IPS DF 4.7 (cell line): ENCODE measurements at regions not wholly inside any gene's neighbourhood (a gene's known extent, or its start where the extent isn't known, plus 50 kb on each side); places are given as distances from the start of the nearest gene placed in this dataset.

Experiments
- DNase-seq: peaks from one replicate; pipeline ENCODE4 v3.0.0-alpha.2; 2013; ENCODE audit warnings: low spot score; ENCODE audit errors: extremely low read depth

- no peak for DNase-seq
Observed at GRCh38 chr4:153938994-153939393, 150.1 kb upstream of the SFRP2 start.

- DNase-seq, result no peak
Observed at GRCh38 chr4:153937289-153937688, 148.4 kb upstream of the SFRP2 start.

GRCh38 chr4:153936121-153936520 lies 147.2 kb upstream of the SFRP2 start:
- no peak for DNase-seq

DNA sequence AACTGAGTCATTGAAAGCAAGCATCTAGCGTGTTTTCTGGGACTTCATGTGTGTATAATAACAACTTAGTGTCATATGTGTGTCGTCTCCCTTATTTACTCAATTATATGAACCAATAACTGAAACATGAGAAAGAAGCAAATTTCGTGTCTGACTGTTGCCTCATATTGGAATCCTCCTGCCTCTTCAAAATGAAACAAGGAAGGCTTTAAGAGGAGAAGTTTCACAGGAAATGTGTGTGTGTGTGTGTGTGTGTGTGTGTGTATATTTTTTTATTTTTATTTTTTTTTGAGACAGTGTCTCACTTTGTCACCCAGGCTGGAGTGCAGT lies 145.8 kb upstream of the SFRP2 start:
- DNase-seq, result no peak

DNA sequence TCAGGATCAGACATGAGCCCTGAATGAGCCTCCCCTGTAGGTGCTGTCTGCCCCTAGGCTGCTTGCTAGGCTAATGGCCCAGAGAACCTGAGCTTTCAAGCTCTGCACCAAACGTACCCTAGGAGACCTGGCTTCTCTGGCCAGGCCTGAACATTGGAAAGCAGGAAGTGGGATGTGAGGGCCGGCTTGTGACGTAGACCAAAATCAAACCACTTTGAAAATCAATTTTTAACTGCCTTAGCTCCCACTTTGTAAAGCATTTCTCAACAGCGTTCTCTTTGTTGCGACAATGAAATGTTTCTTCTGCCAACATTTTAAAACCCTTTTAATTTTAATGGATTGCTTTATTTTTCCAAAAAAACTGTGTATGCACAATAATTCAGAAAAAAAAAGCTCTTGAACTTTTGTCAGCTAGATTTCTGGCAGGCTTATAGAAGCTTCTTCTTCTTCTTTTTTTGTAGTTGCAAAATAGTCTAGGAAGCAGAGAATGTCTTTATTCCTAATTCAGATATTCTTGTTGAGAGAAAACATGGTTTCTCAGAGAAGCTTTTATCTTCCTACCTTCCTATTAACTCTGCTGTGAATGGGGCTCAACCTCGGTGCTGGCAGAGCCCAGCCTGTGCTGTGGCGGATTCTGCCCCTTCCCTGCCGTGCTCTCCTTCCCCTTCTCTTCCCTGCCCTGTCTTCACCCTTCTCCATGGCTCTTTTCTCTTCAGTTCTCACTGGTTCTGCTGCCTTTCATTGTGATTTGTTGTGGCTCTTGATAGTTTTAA lies 145.2 kb upstream of the SFRP2 start:
- DNase-seq, result no peak

DNA sequence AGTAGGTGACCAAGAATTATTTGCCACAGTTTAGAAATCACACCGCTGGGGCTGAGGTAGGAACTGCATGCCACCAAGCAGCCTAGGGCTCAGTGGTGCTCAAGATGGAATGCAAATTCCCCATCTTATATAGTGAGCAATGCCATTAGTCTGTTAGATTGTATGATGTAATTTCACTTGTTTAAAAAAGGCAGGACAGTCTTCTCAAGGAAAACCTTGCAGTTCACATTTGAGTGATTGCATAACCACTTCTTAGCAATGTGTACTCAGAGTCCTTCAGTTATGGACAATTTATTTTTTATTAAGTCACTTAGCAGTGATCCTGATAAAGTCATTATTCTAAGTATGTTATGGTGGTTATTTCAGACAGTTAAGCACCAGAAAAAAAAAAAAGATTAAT lies 142.9 kb upstream of the SFRP2 start:
- no peak for DNase-seq

DNA sequence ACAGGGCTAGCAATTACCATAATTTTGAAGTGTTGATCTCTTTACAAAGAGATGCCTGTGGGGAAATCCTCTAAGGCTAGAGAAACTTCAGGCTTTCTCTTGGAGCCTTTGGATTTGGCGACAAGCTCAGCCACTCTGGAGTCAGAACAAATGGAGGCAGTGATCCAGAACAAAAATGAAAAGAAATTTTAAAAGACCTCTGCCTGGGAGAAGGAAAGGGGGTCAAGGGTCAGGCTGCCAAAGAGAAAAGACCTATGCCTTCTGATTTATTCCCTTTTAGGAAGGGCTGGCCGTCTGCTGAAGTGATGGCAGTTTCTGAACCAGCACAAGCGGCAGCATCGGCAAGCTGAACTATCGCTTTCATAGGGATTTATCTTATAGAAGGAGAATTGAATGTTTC lies 140.8 kb upstream of the SFRP2 start:
- no peak for DNase-seq

GRCh38 chr4:153927451-153927850 lies 138.6 kb upstream of the SFRP2 start:
- no peak for DNase-seq

GRCh38 chr4:153922148-153922547 lies 133.3 kb upstream of the SFRP2 start:
- no peak for DNase-seq

DNA sequence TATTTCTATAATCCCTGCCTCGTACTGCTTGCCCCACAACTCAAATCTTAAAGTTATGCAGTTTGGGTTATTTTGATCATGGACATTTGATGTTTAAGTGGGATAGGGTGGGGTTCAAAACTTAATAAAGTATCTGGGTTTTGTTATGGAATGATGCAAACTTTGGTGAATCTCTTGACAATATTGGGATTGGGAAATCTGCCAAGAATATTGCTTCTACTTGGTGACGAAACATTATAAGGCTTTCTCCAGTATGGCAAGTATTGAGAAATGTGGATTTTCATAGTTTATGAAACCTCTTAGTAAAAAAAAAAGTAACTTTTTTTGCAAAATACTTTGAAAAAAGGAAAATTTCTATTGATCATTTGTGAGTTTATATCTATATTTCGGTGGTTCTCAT lies 130.8 kb upstream of the SFRP2 start:
- no peak for DNase-seq

DNA sequence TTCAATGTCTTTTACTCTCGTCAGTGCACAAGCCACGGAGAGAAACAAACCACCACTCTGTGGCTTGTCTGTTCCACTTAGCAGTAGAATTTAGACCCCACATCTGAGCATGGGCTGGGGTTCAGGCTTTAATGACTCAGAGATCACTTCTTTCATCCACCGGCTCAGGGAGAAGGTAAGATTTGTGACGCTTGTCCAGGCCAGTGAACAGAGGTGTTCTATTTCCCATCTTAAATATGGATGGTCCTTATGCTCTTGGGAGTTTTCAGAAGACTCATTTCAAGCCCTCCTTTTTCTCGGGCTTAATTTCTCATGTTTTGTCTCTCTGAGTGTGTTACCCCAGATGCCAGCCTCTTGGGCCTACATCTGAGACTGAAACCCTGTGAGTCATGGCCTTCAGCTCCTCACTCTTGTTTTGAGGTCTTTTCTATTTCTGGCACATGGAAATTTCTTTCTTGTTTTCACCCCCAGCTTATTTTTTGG lies 127.4 kb upstream of the SFRP2 start:
- no peak for DNase-seq

DNA sequence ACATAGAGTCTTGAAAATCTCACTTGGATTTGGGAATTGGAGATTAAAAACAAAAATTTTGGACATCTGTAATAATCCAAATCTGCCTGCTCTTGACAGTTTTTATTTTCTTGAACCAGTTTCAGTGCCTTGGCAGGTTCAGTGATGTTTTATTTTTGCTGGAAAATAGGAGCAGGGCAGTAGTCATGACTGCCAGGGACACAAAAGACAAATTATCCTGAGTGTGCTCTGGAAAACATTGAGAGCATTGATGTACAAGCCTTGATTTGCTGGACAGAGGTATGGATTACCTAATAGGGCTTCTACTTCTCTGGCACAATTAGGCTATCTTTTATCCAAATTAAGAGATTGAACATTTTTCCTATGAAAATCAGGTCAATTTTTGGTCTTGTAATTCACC lies 123.4 kb upstream of the SFRP2 start:
- no peak for DNase-seq

DNA sequence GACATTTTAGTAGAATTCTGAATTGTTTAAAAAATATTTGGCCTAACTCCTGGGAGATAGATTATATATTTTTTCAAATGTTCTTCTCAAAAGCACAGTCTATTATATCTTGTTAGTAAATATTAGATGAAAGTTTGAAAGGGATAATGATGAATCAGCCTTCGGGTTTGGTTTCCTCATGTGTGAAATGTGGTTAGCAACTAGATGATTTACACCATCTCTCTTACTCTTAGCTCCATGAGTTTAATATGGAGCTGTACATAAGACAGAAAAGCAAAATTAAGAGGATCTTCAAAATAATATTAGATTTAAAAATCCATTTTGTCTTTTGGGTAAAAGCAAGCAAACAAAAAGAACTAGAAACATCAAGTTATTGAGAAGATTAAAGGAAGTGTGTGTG lies 120.8 kb upstream of the SFRP2 start:
- DNase-seq, result no peak

GRCh38 chr4:153906231-153906630 lies 117.3 kb upstream of the SFRP2 start:
- no peak for DNase-seq

DNA sequence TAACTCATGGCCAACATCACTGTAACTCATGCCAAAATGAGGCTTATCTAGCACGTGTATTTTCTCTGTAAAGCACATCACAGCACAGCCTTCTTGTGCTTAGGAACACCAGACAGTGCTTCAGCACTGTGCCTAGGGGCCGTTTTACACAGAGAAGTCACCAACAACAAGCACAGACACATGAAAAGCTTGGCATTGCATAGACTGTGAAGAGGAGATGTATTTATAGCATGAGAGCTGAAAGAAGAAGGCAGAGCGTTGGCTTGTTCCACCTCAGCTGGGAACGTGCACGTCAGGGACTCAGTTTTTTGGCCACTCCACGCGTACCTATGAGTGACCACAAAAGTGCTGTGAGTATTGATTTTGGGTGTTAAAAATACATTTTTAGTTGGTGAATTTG lies 116.3 kb upstream of the SFRP2 start:
- no peak for DNase-seq

DNA sequence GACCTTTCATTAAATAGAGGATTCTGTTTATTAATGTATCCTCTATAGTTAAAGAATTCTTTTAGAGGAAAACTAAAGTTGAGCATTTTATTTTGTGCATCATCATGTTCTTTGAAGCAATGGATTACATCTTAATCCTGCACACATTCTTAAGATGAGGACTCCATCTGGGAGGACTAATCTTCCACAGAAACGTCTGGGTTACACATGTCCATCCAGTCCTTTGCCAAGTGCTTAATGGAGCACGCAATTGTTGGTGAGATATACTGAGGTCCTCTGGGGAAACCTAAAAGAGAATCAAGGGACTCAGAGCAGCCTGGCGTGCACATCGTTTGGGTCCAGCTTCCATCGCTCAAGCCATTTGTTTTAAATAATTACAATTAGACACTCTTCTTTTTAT lies 115.1 kb upstream of the SFRP2 start:
- no peak for DNase-seq

GRCh38 chr4:153901220-153901619 lies 112.3 kb upstream of the SFRP2 start:
- no peak for DNase-seq

GRCh38 chr4:153900426-153900825 lies 111.5 kb upstream of the SFRP2 start:
- DNase-seq, result no peak

DNA sequence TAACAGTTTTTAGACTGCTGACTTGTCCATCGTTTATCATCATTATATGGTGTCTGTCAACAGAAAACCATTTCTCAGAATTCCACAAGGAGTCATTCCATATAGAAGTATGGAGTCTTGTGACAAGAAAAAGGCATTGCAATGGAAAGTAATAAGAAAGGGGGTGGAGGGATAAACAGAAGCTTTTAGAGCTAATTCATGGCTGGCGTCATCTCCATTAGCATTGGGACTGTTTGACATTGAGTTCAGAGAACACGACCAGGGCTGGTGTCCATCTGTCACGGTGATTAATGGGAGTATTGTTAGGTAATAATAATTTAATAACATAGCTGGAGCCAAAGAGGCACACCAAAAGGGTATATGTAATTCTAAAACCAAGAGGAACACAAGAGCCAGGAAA lies 101.9 kb upstream of the SFRP2 start:
- DNase-seq, result no peak

DNA sequence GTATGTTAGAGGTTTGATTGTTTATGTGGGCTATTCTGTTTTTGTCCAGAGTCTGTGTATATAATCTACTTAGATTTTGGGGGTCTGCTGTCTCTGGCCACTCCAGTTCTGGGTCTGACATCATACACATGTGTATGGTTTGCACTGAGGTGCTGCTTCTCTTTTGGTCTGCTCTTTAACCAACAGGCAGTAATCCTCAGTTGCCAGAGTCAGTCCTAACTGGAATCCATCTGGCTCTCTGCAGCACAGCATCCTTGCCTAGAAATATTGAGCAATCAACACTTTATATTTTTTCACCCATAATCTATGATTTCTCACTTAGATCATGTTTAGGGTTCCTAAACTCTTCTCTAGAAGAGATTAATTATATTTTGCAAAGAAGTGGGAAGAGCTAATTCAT lies 98.3 kb upstream of the SFRP2 start:
- DNase-seq, result no peak

DNA sequence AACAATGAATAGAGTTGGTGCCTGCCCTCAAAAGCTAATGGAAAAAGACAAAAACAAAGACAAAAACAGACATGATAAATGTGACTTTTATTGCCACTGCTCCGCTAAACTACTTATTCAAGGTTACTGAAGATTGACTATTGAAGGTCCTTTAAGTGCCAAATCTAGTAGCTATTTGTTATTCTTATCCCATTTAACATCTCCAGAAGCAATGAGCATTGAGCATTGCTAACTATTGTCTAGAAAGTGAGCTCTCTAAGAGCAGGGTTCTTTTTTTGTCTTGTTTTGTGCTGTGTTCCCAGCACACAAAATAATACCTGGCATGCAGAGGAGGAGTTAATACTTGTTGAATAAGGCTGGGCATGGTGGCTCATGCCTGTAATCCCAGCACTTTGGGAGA lies 95.4 kb upstream of the SFRP2 start:
- DNase-seq, result no peak

DNA sequence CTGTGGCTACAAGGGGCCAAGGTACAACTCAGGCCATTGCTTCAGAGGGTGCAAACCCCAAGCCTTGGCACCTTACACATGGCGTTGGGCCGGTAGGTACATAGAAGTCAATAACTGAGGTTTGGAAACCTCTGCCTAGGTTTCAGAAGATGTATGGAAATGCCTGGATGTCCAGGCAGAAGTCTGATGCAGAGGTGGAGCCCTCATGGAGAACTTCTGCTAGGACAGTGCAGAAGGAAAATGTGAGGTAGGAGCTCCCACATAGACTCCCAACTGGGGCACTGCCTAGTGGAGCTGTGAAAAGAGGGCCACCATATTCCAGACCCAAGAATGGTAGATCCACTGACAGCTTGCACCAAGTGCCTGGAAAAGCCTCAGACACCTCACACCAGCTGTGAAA lies 92.1 kb upstream of the SFRP2 start:
- no peak for DNase-seq

- no peak for DNase-seq
Observed at GRCh38 chr4:153877898-153878297, 89.0 kb upstream of the SFRP2 start.

DNA sequence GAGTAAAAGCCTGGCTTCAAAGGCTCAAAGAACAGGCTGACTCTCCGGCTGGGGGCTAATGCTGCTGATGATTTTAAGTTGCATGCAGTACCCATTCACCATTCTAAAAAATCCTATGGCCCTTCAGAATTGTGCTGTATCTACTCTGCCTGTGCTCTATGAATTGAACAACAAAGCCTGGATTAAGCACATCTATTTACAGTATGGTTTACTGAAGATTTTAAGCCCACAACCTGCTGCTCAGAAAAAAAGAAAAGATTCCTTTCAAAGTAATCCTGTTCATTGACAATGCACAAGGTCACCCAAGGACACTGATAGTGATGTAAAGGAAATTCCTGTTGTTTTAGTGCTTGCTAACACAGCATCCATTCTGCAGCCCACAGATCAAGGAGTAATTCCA lies 84.9 kb upstream of the SFRP2 start:
- no peak for DNase-seq
